OCI-LY7 (cell line): ENCODE measurements at regions not wholly inside any gene's neighbourhood (a gene's known extent, or its start where the extent isn't known, plus 50 kb on each side); places are given as distances from the start of the nearest gene placed in this dataset.

ENCODE experiments used
- EZH2phosphoT487 ChIP-seq: fragments of 200-600 bp; sonication (generic); IDR thresholded peaks from 2 replicates; pipeline ENCODE4 v1.6.1; 2018; ENCODE audit warnings: low read depth, borderline replicate concordance, mild to moderate bottlenecking, mixed run types, antibody characterized with exemption, low read length, moderate library complexity, mixed read lengths
- TF ChIP-seq, protein P1 (sequence below): fragments of 200-600 bp; sonication (generic); conservative IDR thresholded peaks from 2 replicates; pipeline ENCODE4 v1.5.1; 2014; ENCODE audit warnings: mild to moderate bottlenecking, antibody characterized with exemption, low read length, moderate library complexity, mixed read lengths

- TF ChIP-seq, protein P1, sequence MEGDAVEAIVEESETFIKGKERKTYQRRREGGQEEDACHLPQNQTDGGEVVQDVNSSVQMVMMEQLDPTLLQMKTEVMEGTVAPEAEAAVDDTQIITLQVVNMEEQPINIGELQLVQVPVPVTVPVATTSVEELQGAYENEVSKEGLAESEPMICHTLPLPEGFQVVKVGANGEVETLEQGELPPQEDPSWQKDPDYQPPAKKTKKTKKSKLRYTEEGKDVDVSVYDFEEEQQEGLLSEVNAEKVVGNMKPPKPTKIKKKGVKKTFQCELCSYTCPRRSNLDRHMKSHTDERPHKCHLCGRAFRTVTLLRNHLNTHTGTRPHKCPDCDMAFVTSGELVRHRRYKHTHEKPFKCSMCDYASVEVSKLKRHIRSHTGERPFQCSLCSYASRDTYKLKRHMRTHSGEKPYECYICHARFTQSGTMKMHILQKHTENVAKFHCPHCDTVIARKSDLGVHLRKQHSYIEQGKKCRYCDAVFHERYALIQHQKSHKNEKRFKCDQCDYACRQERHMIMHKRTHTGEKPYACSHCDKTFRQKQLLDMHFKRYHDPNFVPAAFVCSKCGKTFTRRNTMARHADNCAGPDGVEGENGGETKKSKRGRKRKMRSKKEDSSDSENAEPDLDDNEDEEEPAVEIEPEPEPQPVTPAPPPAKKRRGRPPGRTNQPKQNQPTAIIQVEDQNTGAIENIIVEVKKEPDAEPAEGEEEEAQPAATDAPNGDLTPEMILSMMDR, result no peak
- TF ChIP-seq EZH2phosphoT487, result no peak
Observed at GRCh38 chr13:59439776-59440428, 723.8 kb downstream of the DIAPH3 start.
